ENCODE measurements at regions not wholly inside any gene's neighbourhood (a gene's known extent, or its start where the extent isn't known, plus 50 kb on each side); places are given as distances from the start of the nearest gene placed in this dataset.

DNA sequence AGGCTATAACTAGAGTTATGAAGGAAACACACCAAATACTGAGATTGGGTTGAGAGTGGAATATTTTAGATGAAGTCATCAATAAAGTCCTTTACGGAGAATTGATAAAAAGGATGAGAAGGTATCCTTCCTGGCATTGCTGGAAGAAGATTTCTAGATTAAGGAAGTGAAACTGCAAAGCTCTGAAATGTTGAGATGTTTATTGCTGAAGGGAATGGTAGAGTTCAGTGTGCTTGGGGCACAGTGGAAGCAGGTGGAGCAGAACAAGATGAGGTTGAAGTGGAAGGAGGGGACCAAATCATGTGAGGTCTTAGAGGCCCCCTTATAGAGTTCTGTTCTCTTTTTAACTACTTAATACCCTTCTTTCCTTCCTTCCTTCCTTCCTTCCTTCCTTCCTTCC lies 848.5 kb downstream of the RAB28 start:
- ChIA-PET POLR2A (no interaction called here), CTCF (no interaction called here)
- H3K36me3 ChIP-seq (ENCODE audit: insufficient read depth, low read length): no peaks in the 10 kb centered on the region
- intact Hi-C loops (cut with DNase I, micrococcal nuclease): loop anchor here in 1 of 2 experiments (10.0 kb wide), 1 partner anchor 1211 kb away; the partner anchor contains the start of gene HS3ST1
- peaks cover 0 to 5% of the 10 kb centered on the region in 2 experiments for H3K9me3 ChIP-seq (ENCODE audit: control insufficient read depth in 1 of 2, insufficient read depth in 1 of 2, low read length in 2 of 2)
- no peaks in the 10 kb centered on the region for H3K36me3 Mint-ChIP-seq (ENCODE audit: low read depth)
- H3K27me3 Mint-ChIP-seq: peaks cover 16% of the 10 kb centered on the region
- no peak for ATAC-seq (ENCODE audit: poor library complexity)
- no peak overlapping the region for H3K4me3 ChIP-seq (ENCODE audit: low read length)
- no peak overlapping the region for H3K27ac ChIP-seq (ENCODE audit: low read depth in 1 of 2, low read length in 2 of 2)
- H3K9me3 Mint-ChIP-seq: no peaks in the 10 kb centered on the region
- H3K27me3 ChIP-seq (ENCODE audit: control insufficient read depth in 1 of 2, insufficient read depth in 2 of 2, low read length in 2 of 2): no peaks in the 10 kb centered on the region
- no peak overlapping the region for H3K4me3 Mint-ChIP-seq
- no peaks in the 10 kb centered on the region for H3K4me1 Mint-ChIP-seq (ENCODE audit: low read depth)
- TF ChIP-seq, protein P1, sequence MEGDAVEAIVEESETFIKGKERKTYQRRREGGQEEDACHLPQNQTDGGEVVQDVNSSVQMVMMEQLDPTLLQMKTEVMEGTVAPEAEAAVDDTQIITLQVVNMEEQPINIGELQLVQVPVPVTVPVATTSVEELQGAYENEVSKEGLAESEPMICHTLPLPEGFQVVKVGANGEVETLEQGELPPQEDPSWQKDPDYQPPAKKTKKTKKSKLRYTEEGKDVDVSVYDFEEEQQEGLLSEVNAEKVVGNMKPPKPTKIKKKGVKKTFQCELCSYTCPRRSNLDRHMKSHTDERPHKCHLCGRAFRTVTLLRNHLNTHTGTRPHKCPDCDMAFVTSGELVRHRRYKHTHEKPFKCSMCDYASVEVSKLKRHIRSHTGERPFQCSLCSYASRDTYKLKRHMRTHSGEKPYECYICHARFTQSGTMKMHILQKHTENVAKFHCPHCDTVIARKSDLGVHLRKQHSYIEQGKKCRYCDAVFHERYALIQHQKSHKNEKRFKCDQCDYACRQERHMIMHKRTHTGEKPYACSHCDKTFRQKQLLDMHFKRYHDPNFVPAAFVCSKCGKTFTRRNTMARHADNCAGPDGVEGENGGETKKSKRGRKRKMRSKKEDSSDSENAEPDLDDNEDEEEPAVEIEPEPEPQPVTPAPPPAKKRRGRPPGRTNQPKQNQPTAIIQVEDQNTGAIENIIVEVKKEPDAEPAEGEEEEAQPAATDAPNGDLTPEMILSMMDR (IDR thresholded peaks at IDR 0.05): no peak
- DNase-seq: no peak
- no peaks in the 10 kb centered on the region for H3K4me1 ChIP-seq (ENCODE audit: insufficient read depth, low read length)
- no peak overlapping the region for H3K27ac Mint-ChIP-seq

- no peak overlapping the region for H3K27ac ChIP-seq (ENCODE audit: low read depth in 1 of 2, low read length in 2 of 2)
- ATAC-seq (ENCODE audit: poor library complexity) (peak; percentile 68), DNase-seq (peak; percentile 44 to 77 (median 58))
- Mint-ChIP-seq H3K27ac (no peak overlapping the region), H3K9me3 (no peaks in the 10 kb centered on the region), H3K36me3 (ENCODE audit: low read depth) (no peaks in the 10 kb centered on the region), H3K4me3 (no peak overlapping the region), H3K4me1 (ENCODE audit: low read depth) (no peaks in the 10 kb centered on the region), H3K27me3 (peaks cover 15% of the 10 kb centered on the region)
- TF ChIP-seq, protein P1 (IDR thresholded peaks at IDR 0.05): peak; percentile 84
- ChIA-PET POLR2A (no interaction called here), CTCF (interaction anchor here (0.7 kb wide), 1 partner anchor 13 kb away, joined by 4 read pairs; no protein-coding TSS in a partner anchor)
- intact Hi-C loops (cut with DNase I, micrococcal nuclease): loop anchor here (5.0 to 10.0 kb wide), 2 partner anchors 1208 to 1211 kb away; partner anchors contain the start of gene HS3ST1 (in 1 of the 2)
- H3K4me3 ChIP-seq (ENCODE audit: low read length): no peak overlapping the region
- peaks cover 0 to 5% of the 10 kb centered on the region in 2 experiments for H3K9me3 ChIP-seq (ENCODE audit: control insufficient read depth in 1 of 2, insufficient read depth in 1 of 2, low read length in 2 of 2)
- no peaks in the 10 kb centered on the region for H3K4me1 ChIP-seq (ENCODE audit: insufficient read depth, low read length)
- H3K27me3 ChIP-seq (ENCODE audit: control insufficient read depth in 1 of 2, insufficient read depth in 2 of 2, low read length in 2 of 2): no peaks in the 10 kb centered on the region
- H3K36me3 ChIP-seq (ENCODE audit: insufficient read depth, low read length): no peaks in the 10 kb centered on the region
Measured at GRCh38 chr4:12633053-12633651, 851.0 kb downstream of the RAB28 start.

GRCh38 chr4:12615822-12616221 lies 868.3 kb downstream of the RAB28 start:
- TF ChIP-seq, protein P1 (IDR thresholded peaks at IDR 0.05): no peak
- Mint-ChIP-seq H3K4me1 (ENCODE audit: low read depth) (no peaks in the 10 kb centered on the region), H3K36me3 (ENCODE audit: low read depth) (no peaks in the 10 kb centered on the region), H3K27me3 (no peaks in the 10 kb centered on the region), H3K4me3 (no peak overlapping the region), H3K9me3 (no peaks in the 10 kb centered on the region), H3K27ac (no peak overlapping the region)
- no peak for DNase-seq
- CTCF ChIA-PET: no interaction called here
- H3K27ac ChIP-seq (ENCODE audit: low read depth in 1 of 2, low read length in 2 of 2): no peak overlapping the region
- intact Hi-C loops (cut with DNase I, micrococcal nuclease): no loop called here
- POLR2A ChIA-PET: no interaction called here
- ATAC-seq (ENCODE audit: poor library complexity): no peak
- no peaks in the 10 kb centered on the region for H3K9me3 ChIP-seq (ENCODE audit: control insufficient read depth in 1 of 2, insufficient read depth in 1 of 2, low read length in 2 of 2)
- no peaks in the 10 kb centered on the region for H3K27me3 ChIP-seq (ENCODE audit: control insufficient read depth in 1 of 2, insufficient read depth in 2 of 2, low read length in 2 of 2)
- no peaks in the 10 kb centered on the region for H3K36me3 ChIP-seq (ENCODE audit: insufficient read depth, low read length)
- H3K4me3 ChIP-seq (ENCODE audit: low read length): no peak overlapping the region
- H3K4me1 ChIP-seq (ENCODE audit: insufficient read depth, low read length): no peaks in the 10 kb centered on the region
